SK-N-SH (cell line): ENCODE measurements at regions not wholly inside any gene's neighbourhood (a gene's known extent, or its start where the extent isn't known, plus 50 kb on each side); places are given as distances from the start of the nearest gene placed in this dataset.

Experiments used
- CTCF ChIA-PET: fragments of 300-600, 350-600 bp; formaldehyde crosslinking; extraction: SDS; loops from one replicate; lab custom pipeline; 2021; lab: Yijun Ruan, JAX
- POLR2A ChIA-PET: fragments of 350-600 bp; sonication (Branson Sonifier 250); formaldehyde crosslinking; extraction: SDS; loops from one replicate; lab custom pipeline; 2020; ENCODE audit warnings: antibody characterized with exemption, inconsistent platforms; lab: Yijun Ruan, JAX
- DNase-seq: peaks from one replicate; pipeline ENCODE4 v3.0.0; 2012
- H2AFZ ChIP-seq: fragments of 200-600 bp; sonication (generic); 2 replicates; pipeline ENCODE4 v1.8.1; 2016; ENCODE audit warnings: antibody characterized with exemption, mild to moderate bottlenecking, low read depth
- H3F3A ChIP-seq: fragments of 200-600 bp; sonication (generic); replicated peaks from 2 replicates; pipeline ENCODE3; 2016; ENCODE audit warnings: antibody characterized with exemption, mild to moderate bottlenecking; ENCODE audit not compliant: insufficient read depth
- H3K27ac ChIP-seq, 2 experiments: fragments of 200-500 bp in 1 of 2; fragments of 200-600 bp in 1 of 2; sonication (Bioruptor generic) in 1 of 2; sonication (generic), shearing (Covaris generic) in 1 of 2; 2 replicates each; pipeline versions ENCODE4 v1.5.1 to v1.6.1; 2014 to 2016; ENCODE audit warnings: low read depth in 2 of 2, inconsistent platforms in 1 of 2, low read length in 1 of 2, mild to moderate bottlenecking in 1 of 2, mixed read lengths in 1 of 2
- H3K27me3 ChIP-seq: fragments of 200-600 bp; sonication (generic), shearing (Covaris generic); 2 replicates; pipeline ENCODE4 v1.6.1; 2016; ENCODE audit warnings: mixed run types; ENCODE audit not compliant: insufficient read depth
- H3K36me3 ChIP-seq, 2 experiments: fragments of 200-500 bp in 1 of 2; fragments of 200-600 bp in 1 of 2; sonication (Bioruptor generic) in 1 of 2; sonication (generic) in 1 of 2; replicated peaks in 1 of 2; 2 replicates each; pipeline versions ENCODE3 to v1.5.1; 2014 to 2016; ENCODE audit warnings: low read length in 1 of 2, mild to moderate bottlenecking in 1 of 2; ENCODE audit not compliant: insufficient read depth in 2 of 2, control insufficient read depth in 1 of 2
- H3K4me1 ChIP-seq, 2 experiments: fragments of 200-500 bp in 1 of 2; fragments of 200-600 bp in 1 of 2; sonication (Bioruptor generic) in 1 of 2; sonication (generic), shearing (Covaris generic) in 1 of 2; 2 replicates each; pipeline versions ENCODE4 v1.5.1 to v1.6.1; 2014 to 2016; ENCODE audit warnings: low read depth in 1 of 2, low read length in 1 of 2, mixed run types in 1 of 2; ENCODE audit not compliant: insufficient read depth in 2 of 2, control insufficient read depth in 1 of 2
- H3K4me2 ChIP-seq: fragments of 200-600 bp; sonication (generic), shearing (Covaris generic); 2 replicates; pipeline ENCODE4 v1.6.1; 2017; ENCODE audit warnings: mixed run types
- H3K4me3 ChIP-seq, 2 experiments: fragments of 200-500 bp in 1 of 2; fragments of 200-600 bp in 1 of 2; sonication (Bioruptor generic) in 1 of 2; sonication (generic), shearing (Covaris generic) in 1 of 2; 2 replicates each; pipeline versions ENCODE4 v1.5.1 to v1.8.1; 2014 to 2016; ENCODE audit warnings: low read depth in 2 of 2, inconsistent platforms in 1 of 2, low read length in 1 of 2, mild to moderate bottlenecking in 1 of 2, mixed read lengths in 1 of 2, moderate library complexity in 1 of 2
- H3K79me2 ChIP-seq: fragments of 200-600 bp; sonication (generic); 2 replicates; pipeline ENCODE4 v1.8.1; 2017; ENCODE audit warnings: mild to moderate bottlenecking; ENCODE audit not compliant: insufficient read depth
- H3K9ac ChIP-seq: fragments of 200-600 bp; sonication (generic); 2 replicates; pipeline ENCODE4 v1.6.1; 2017; ENCODE audit warnings: mixed run types
- H3K9me2 ChIP-seq: fragments of 200-600 bp; sonication (generic); 2 replicates; pipeline ENCODE4 v1.6.1; 2017; ENCODE audit warnings: mixed run types
- H3K9me3 ChIP-seq: fragments of 200-600 bp; sonication (generic); 2 replicates; pipeline ENCODE4 v1.6.1; 2017; ENCODE audit warnings: mixed run types, mild to moderate bottlenecking, moderate library complexity
- H4K20me1 ChIP-seq: fragments of 200-600 bp; sonication (generic); 2 replicates; pipeline ENCODE4 v1.6.1; 2017; ENCODE audit warnings: mild to moderate bottlenecking, mixed run types; ENCODE audit not compliant: insufficient read depth
- CHD2 ChIP-seq: fragments of 150-350 bp; IDR thresholded peaks from 2 replicates; pipeline ENCODE4 v1.6.1; 2018; ENCODE audit warnings: low read length; ENCODE audit not compliant: partially characterized antibody
- EP300 ChIP-seq, 2 experiments: IDR thresholded peaks; 2 replicates each; pipeline versions ENCODE4 v1.4.0 to v1.6.1; 2012; ENCODE audit warnings: borderline replicate concordance in 1 of 2, low read depth in 1 of 2, low read length in 1 of 2
- EZH2phosphoT487 ChIP-seq: fragments of 200-600 bp; sonication (generic); IDR thresholded peaks from 2 replicates; pipeline ENCODE4 v1.6.1; 2017; ENCODE audit warnings: low read depth, mixed run types, mild to moderate bottlenecking, antibody characterized with exemption, moderate library complexity, borderline replicate concordance
- FOSL2 ChIP-seq: IDR thresholded peaks from 2 replicates; pipeline ENCODE4 v1.4.0; 2012; ENCODE audit warnings: low read depth, mild to moderate bottlenecking, moderate library complexity, borderline replicate concordance
- FOXM1 ChIP-seq: IDR thresholded peaks from 2 replicates; pipeline ENCODE4 v1.4.0; 2012; ENCODE audit warnings: low read depth, mild to moderate bottlenecking
- GATA2 ChIP-seq: sonication (generic); formaldehyde crosslinking; IDR thresholded peaks from 2 replicates; pipeline ENCODE4 v1.5.0; 2020; ENCODE audit warnings: mild to moderate bottlenecking, missing genetic modification reagents
- IRF3 ChIP-seq: fragments of 150-350 bp; IDR thresholded peaks from 2 replicates; pipeline ENCODE4 v1.6.1; 2016; ENCODE audit warnings: mild to moderate bottlenecking, low read depth, low read length
- JUND ChIP-seq: IDR thresholded peaks from 2 replicates; pipeline ENCODE4 v1.4.0; 2012
- MEF2A ChIP-seq: IDR thresholded peaks from 2 replicates; pipeline ENCODE4 v1.4.0; 2012; ENCODE audit warnings: low read depth, borderline replicate concordance
- NFIC ChIP-seq: IDR thresholded peaks from 2 replicates; pipeline ENCODE4 v1.4.0; 2012; ENCODE audit warnings: borderline replicate concordance
- RAD21 ChIP-seq: IDR thresholded peaks from 2 replicates; pipeline ENCODE4 v1.6.1; 2012; ENCODE audit warnings: mild to moderate bottlenecking, low read length
- RXRA ChIP-seq: IDR thresholded peaks from 2 replicates; pipeline ENCODE4 v1.4.0; 2012; ENCODE audit warnings: low read depth, mild to moderate bottlenecking, borderline replicate concordance
- SIN3A ChIP-seq: IDR thresholded peaks from 2 replicates; pipeline ENCODE4 v1.6.1; 2012; ENCODE audit warnings: low read depth, mild to moderate bottlenecking, low read length, moderate library complexity, borderline replicate concordance
- SMC3 ChIP-seq: IDR thresholded peaks from 2 replicates; pipeline ENCODE4 v1.6.1; 2012; ENCODE audit warnings: low read depth, low read length, improper control_type of control experiment
- TAF1 ChIP-seq: IDR thresholded peaks from 2 replicates; pipeline ENCODE4 v1.6.1; 2012; ENCODE audit warnings: low read depth, mild to moderate bottlenecking, low read length, moderate library complexity, borderline replicate concordance
- WGBS: methylation state at CpG from one replicate; pipeline ENCODE4 v1.1.6; 2017; ENCODE audit warnings: low lambda C conversion rate; 5-methylcytosine and 5-hydroxymethylcytosine counted together
- TF ChIP-seq, protein P1 (sequence below): IDR thresholded peaks from 2 replicates; pipeline ENCODE4 v1.4.0; 2012; ENCODE audit warnings: low read depth
- TF ChIP-seq, protein P2 (sequence below): IDR thresholded peaks from 2 replicates; pipeline ENCODE4 v1.4.0; 2012; ENCODE audit warnings: low read depth, borderline replicate concordance

GRCh38 chr22:22827187-22827939, 60.3 kb upstream of the IGLL5 start:
- H3K27me3 ChIP-seq = no peaks in the 10 kb centered on the region
- no peak for TF ChIP-seq MEF2A
- TF ChIP-seq JUND = no peak
- TF ChIP-seq, protein P1, sequence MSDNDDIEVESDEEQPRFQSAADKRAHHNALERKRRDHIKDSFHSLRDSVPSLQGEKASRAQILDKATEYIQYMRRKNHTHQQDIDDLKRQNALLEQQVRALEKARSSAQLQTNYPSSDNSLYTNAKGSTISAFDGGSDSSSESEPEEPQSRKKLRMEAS = no peak
- TF ChIP-seq EP300 (IDR thresholded peaks at IDR 0.05; ENCODE audit: borderline replicate concordance in 1 of 2, low read depth in 1 of 2, low read length in 1 of 2) = no peak
- TF ChIP-seq, protein P2, sequence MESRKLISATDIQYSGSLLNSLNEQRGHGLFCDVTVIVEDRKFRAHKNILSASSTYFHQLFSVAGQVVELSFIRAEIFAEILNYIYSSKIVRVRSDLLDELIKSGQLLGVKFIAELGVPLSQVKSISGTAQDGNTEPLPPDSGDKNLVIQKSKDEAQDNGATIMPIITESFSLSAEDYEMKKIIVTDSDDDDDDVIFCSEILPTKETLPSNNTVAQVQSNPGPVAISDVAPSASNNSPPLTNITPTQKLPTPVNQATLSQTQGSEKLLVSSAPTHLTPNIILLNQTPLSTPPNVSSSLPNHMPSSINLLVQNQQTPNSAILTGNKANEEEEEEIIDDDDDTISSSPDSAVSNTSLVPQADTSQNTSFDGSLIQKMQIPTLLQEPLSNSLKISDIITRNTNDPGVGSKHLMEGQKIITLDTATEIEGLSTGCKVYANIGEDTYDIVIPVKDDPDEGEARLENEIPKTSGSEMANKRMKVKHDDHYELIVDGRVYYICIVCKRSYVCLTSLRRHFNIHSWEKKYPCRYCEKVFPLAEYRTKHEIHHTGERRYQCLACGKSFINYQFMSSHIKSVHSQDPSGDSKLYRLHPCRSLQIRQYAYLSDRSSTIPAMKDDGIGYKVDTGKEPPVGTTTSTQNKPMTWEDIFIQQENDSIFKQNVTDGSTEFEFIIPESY = no peak
- no peak for TF ChIP-seq RAD21
- TF ChIP-seq SIN3A = no peak
- no peak for TF ChIP-seq FOXM1
- TF ChIP-seq, all 33 proteins: peak for 0
- no peak overlapping the region for H3K4me2 ChIP-seq
- H3K36me3 ChIP-seq = no peaks in the 10 kb centered on the region
- no peak overlapping the region for H3K9ac ChIP-seq
- ChIA-PET CTCF (interaction anchor here (0.6 to 1.2 kb wide), 4 partner anchors 20 to 116 kb away, joined by 3 to 6 read pairs (median 4); no protein-coding TSS in a partner anchor), POLR2A (no interaction called here)
- no peaks in the 10 kb centered on the region; the same call in 1 of the 2 replicates for H3K79me2 ChIP-seq
- no peak overlapping the region for H2AFZ ChIP-seq
- DNase-seq = no peak
- no peaks in the 10 kb centered on the region for H3K9me3 ChIP-seq
- H3K27ac ChIP-seq = no peak overlapping the region
- H4K20me1 ChIP-seq = no peaks in the 10 kb centered on the region
- no peaks in the 10 kb centered on the region for H3K9me2 ChIP-seq
- WGBS = 42% methylated on average over 8 of the region's 8 CpGs
- no peak overlapping the region for H3K4me3 ChIP-seq
- no peaks in the 10 kb centered on the region for H3F3A ChIP-seq
- H3K4me1 ChIP-seq = no peaks in the 10 kb centered on the region

GRCh38 chr22:22830193-22830592, 57.4 kb upstream of the IGLL5 start:
- no peaks in the 10 kb centered on the region; the same call in 1 of the 2 replicates for H3K79me2 ChIP-seq
- H3K27me3 ChIP-seq = no peaks in the 10 kb centered on the region
- H3K4me2 ChIP-seq = no peak overlapping the region
- no peak overlapping the region for H3K4me3 ChIP-seq
- no peak overlapping the region for H3K27ac ChIP-seq
- no peaks in the 10 kb centered on the region for H3K4me1 ChIP-seq
- H3K9me2 ChIP-seq = no peaks in the 10 kb centered on the region
- H2AFZ ChIP-seq = no peak overlapping the region
- no peak overlapping the region for H3K9ac ChIP-seq
- CTCF ChIA-PET = interaction anchor here (0.7 to 2.1 kb wide), 6 partner anchors 18 to 126 kb away, joined by 3 to 9 read pairs (median 4); no protein-coding TSS in a partner anchor
- WGBS = 39% methylated on average over 2 of the region's 2 CpGs
- TF ChIP-seq, protein P1 = no peak
- TF ChIP-seq NFIC (no peak), EZH2phosphoT487 (no peak), FOSL2 (no peak), SMC3 (no peak), IRF3 (no peak), JUND (no peak), RXRA (no peak), CHD2 (no peak), EP300 (IDR thresholded peaks at IDR 0.05; ENCODE audit: borderline replicate concordance in 1 of 2, low read depth in 1 of 2, low read length in 1 of 2) (no peak), GATA2 (CRISPR knock-in tag) (no peak), TAF1 (no peak)
- TF ChIP-seq, all 33 proteins: peak for 0
- Histone ChIP-seq H3K36me3 (no peaks in the 10 kb centered on the region), H3F3A (no peaks in the 10 kb centered on the region), H4K20me1 (no peaks in the 10 kb centered on the region), H3K9me3 (no peaks in the 10 kb centered on the region)
- POLR2A ChIA-PET = no interaction called here
- DNase-seq = no peak
